PC-3 (cell line): ENCODE measurements at regions not wholly inside any gene's neighbourhood (a gene's known extent, or its start where the extent isn't known, plus 50 kb on each side); places are given as distances from the start of the nearest gene placed in this dataset.

Source experiments
- ATAC-seq: fragments of 200-7000 bp; cut with Tn5 transposase; 2 replicates; pipeline ENCODE4 v1.9.1; 2020; ENCODE audit warnings: mild to moderate bottlenecking, moderate library complexity
- BruUV-seq: library from RNA; stranded (reverse); fragments of 400-500 nt; replicated peaks from 2 replicates; lab custom pipeline; 2021; lab: Mats Ljungman, UMichigan
- CTCF ChIA-PET: fragments of 300-600 bp; sonication (Branson Sonifier 250); formaldehyde crosslinking; loops from one replicate; lab custom pipeline; 2022; ENCODE audit warnings: antibody characterized with exemption; lab: Charles Lee
- POLR2A ChIA-PET: fragments of 300-600 bp; sonication (Branson Sonifier 250); formaldehyde crosslinking; loops from one replicate; lab custom pipeline; 2022; ENCODE audit warnings: antibody characterized with exemption; ENCODE audit not compliant: unreplicated experiment; lab: Charles Lee
- DNase-seq: peaks from one replicate; pipeline ENCODE4 v3.0.0-alpha.2; 2015
- H2AFZ ChIP-seq: fragments of 300-600 bp; sonication (generic); 2 replicates; pipeline ENCODE4 v1.6.0; 2016; ENCODE audit warnings: antibody characterized with exemption, low read length
- H3F3A ChIP-seq: fragments of 300-600 bp; sonication (generic); one replicate; pipeline ENCODE4 v1.6.0; 2017; ENCODE audit warnings: antibody characterized with exemption, low read length, control low read depth, mild to moderate bottlenecking; ENCODE audit not compliant: unreplicated experiment
- H3K27ac ChIP-seq: fragments of 300-600 bp; sonication (generic); 2 replicates; pipeline ENCODE4 v1.5.1; 2016; ENCODE audit warnings: mild to moderate bottlenecking, low read length
- H3K27me3 ChIP-seq: fragments of 300-600 bp; sonication (generic); 2 replicates; pipeline ENCODE4 v1.6.1; 2016; ENCODE audit warnings: low read length, mixed read lengths
- H3K36me3 ChIP-seq: fragments of 300-600 bp; sonication (generic); 2 replicates; pipeline ENCODE4 v1.6.1; 2016; ENCODE audit warnings: low read depth, mixed run types, low read length, mixed read lengths
- H3K4me1 ChIP-seq: fragments of 300-600 bp; sonication (generic); 2 replicates; pipeline ENCODE4 v1.5.1; 2016; ENCODE audit warnings: low read length; ENCODE audit not compliant: insufficient read depth
- H3K4me2 ChIP-seq: fragments of 300-600 bp; sonication (generic); 2 replicates; pipeline ENCODE4 v1.6.0; 2016; ENCODE audit warnings: low read length
- H3K4me3 ChIP-seq: fragments of 300-600 bp; sonication (generic); 2 replicates; pipeline ENCODE4 v1.5.1; 2016; ENCODE audit warnings: mild to moderate bottlenecking, low read length, mixed read lengths
- H3K79me2 ChIP-seq: fragments of 300-600 bp; sonication (generic); 2 replicates; pipeline ENCODE4 v1.6.1; 2017; ENCODE audit warnings: low read length, mixed read lengths
- H3K9ac ChIP-seq: fragments of 300-600 bp; sonication (generic); 2 replicates; pipeline ENCODE4 v1.6.0; 2016; ENCODE audit warnings: mild to moderate bottlenecking, low read length
- H3K9me2 ChIP-seq: fragments of 300-600 bp; sonication (generic); replicated peaks from 2 replicates; pipeline ENCODE4 v1.6.1; 2016; ENCODE audit warnings: mixed run types, low read length, mixed read lengths
- H3K9me3 ChIP-seq: fragments of 300-600 bp; sonication (generic); 2 replicates; pipeline ENCODE4 v1.6.1; 2016; ENCODE audit warnings: low read length, mixed read lengths
- H4K20me1 ChIP-seq: fragments of 300-600 bp; sonication (generic); 2 replicates; pipeline ENCODE4 v1.6.1; 2016; ENCODE audit warnings: low read length, mixed read lengths
- CTCF ChIP-seq: fragments of 300-600 bp; sonication (generic); conservative IDR thresholded peaks from 2 replicates; pipeline ENCODE4 v1.5.1; 2017; ENCODE audit warnings: antibody characterized with exemption, low read depth, mild to moderate bottlenecking, low read length
- EZH2 ChIP-seq: fragments of 300-600 bp; sonication (generic); IDR thresholded peaks from one replicate; pipeline ENCODE4 v1.6.1; 2017; ENCODE audit warnings: antibody characterized with exemption, mild to moderate bottlenecking, low read length; ENCODE audit not compliant: unreplicated experiment
- EZH2phosphoT487 ChIP-seq: fragments of 300-600 bp; sonication (generic); IDR thresholded peaks from 2 replicates; pipeline ENCODE4 v1.6.1; 2018; ENCODE audit warnings: mild to moderate bottlenecking, antibody characterized with exemption, low read length, borderline replicate concordance
- intact Hi-C: fragments of 100-400 bp; cut with micrococcal nuclease; formaldehyde crosslinking; loops from 2 replicates; pipeline ENCODE4 v1.9.0; 2023

GRCh38 chr5:135680713-135681112, 101.9 kb upstream of the CXCL14 start:
- Histone ChIP-seq H3F3A (no peaks in the 10 kb centered on the region), H3K9ac (no peak overlapping the region), H3K36me3 (no peaks in the 10 kb centered on the region), H4K20me1 (no peaks in the 10 kb centered on the region), H3K9me3 (no peaks in the 10 kb centered on the region), H3K9me2 (no peaks in the 10 kb centered on the region), H3K4me1 (no peaks in the 10 kb centered on the region), H3K4me3 (no peak overlapping the region), H2AFZ (no peak overlapping the region), H3K27ac (no peak overlapping the region), H3K79me2 (no peaks in the 10 kb centered on the region), H3K27me3 (peaks cover 10% of the 10 kb centered on the region; the same call in 1 of the 2 replicates), H3K4me2 (no peak overlapping the region)
- TF ChIP-seq EZH2phosphoT487 (no peak), EZH2 (no peak), CTCF (no peak)
- POLR2A ChIA-PET, result no interaction called here
- intact Hi-C loops, result no loop called here
- DNase-seq, result no peak
- BruUV-seq, result no TSS peak
- CTCF ChIA-PET, result no interaction called here
- ATAC-seq, result no peak

- POLR2A ChIA-PET, result no interaction called here
- CTCF ChIA-PET, result no interaction called here
- Histone ChIP-seq H3K79me2 (no peaks in the 10 kb centered on the region), H3K27ac (no peak overlapping the region), H3K4me2 (no peak overlapping the region), H3K9me2 (no peaks in the 10 kb centered on the region), H3K9me3 (no peaks in the 10 kb centered on the region), H3K4me1 (no peaks in the 10 kb centered on the region), H3K36me3 (no peaks in the 10 kb centered on the region), H3K9ac (no peak overlapping the region), H4K20me1 (no peaks in the 10 kb centered on the region), H3K27me3 (peaks cover 5% of the 10 kb centered on the region; the same call in 1 of the 2 replicates), H3F3A (no peaks in the 10 kb centered on the region), H2AFZ (no peak overlapping the region), H3K4me3 (no peak overlapping the region)
- intact Hi-C loops, result no loop called here
- no peak for TF ChIP-seq EZH2phosphoT487
- no peak for TF ChIP-seq CTCF
- TF ChIP-seq EZH2, result no peak
- BruUV-seq, result no TSS peak
- DNase-seq (no peak), ATAC-seq (no peak)
These were observed 100.0 kb upstream of the CXCL14 start for GRCh38 chr5:135678640-135679268.

- no peak for TF ChIP-seq EZH2phosphoT487
- TF ChIP-seq CTCF, result no peak
- no peak for TF ChIP-seq EZH2
- no TSS peak for BruUV-seq
- ChIA-PET CTCF (no interaction called here), POLR2A (no interaction called here)
- no peak overlapping the region for H3K9ac ChIP-seq
- no peaks in the 10 kb centered on the region for H3K9me2 ChIP-seq
- H3K79me2 ChIP-seq, result no peaks in the 10 kb centered on the region
- no peaks in the 10 kb centered on the region for H3K4me1 ChIP-seq
- H3K4me3 ChIP-seq, result no peak overlapping the region
- H3K27me3 ChIP-seq, result peaks cover 5% of the 10 kb centered on the region; the same call in 1 of the 2 replicates
- no peak overlapping the region for H3K4me2 ChIP-seq
- H3K27ac ChIP-seq, result no peak overlapping the region
- H3K36me3 ChIP-seq, result no peaks in the 10 kb centered on the region
- H3K9me3 ChIP-seq, result no peaks in the 10 kb centered on the region
- H2AFZ ChIP-seq, result no peak overlapping the region
- ATAC-seq, result no peak
- intact Hi-C loops, result no loop called here
- H3F3A ChIP-seq, result no peaks in the 10 kb centered on the region
- DNase-seq, result no peak
- H4K20me1 ChIP-seq, result no peaks in the 10 kb centered on the region
These were observed 93.2 kb upstream of the CXCL14 start for GRCh38 chr5:135671966-135672365.
